Neural progenitor cell (in vitro differentiated cells): ENCODE measurements at regions not wholly inside any gene's neighbourhood (a gene's known extent, or its start where the extent isn't known, plus 50 kb on each side); places are given as distances from the start of the nearest gene placed in this dataset.
"Not testable (repeated sequence)": the region's sequence is repeated elsewhere in the genome, so short reads cannot be mapped to it uniquely, and the experiment has no call there.

ENCODE experiments used
- DNase-seq: peaks from one replicate; pipeline ENCODE4 v3.0.0-alpha.2; 2016; ENCODE audit warnings: low spot score
- H2AFZ ChIP-seq: fragments of 200-600 bp; sonication (generic); replicated peaks from 2 replicates; pipeline ENCODE4 v1.6.1; 2016; ENCODE audit warnings: antibody characterized with exemption
- H3F3A ChIP-seq: fragments of 200-600 bp; sonication (generic); 2 replicates; pipeline ENCODE4 v1.6.1; 2016; ENCODE audit warnings: antibody characterized with exemption, low read depth
- H3K27ac ChIP-seq: fragments of 200-600 bp; sonication (generic); 2 replicates; pipeline ENCODE4 v1.5.1; 2016; ENCODE audit warnings: mild to moderate bottlenecking
- H3K27me3 ChIP-seq: fragments of 200-600 bp; sonication (generic); 2 replicates; pipeline ENCODE4 v1.6.1; 2016; ENCODE audit warnings: mild to moderate bottlenecking, moderate library complexity
- H3K36me3 ChIP-seq: fragments of 200-600 bp; sonication (generic); 2 replicates; pipeline ENCODE4 v1.5.1; 2016
- H3K4me1 ChIP-seq: fragments of 200-600 bp; sonication (generic); 2 replicates; pipeline ENCODE4 v1.6.1; 2016; ENCODE audit warnings: mixed run types
- H3K4me2 ChIP-seq: fragments of 200-600 bp; sonication (generic); 2 replicates; pipeline ENCODE4 v1.6.1; 2016
- H3K4me3 ChIP-seq: fragments of 200-600 bp; sonication (generic); 2 replicates; pipeline ENCODE4 v1.5.1; 2016
- H3K79me2 ChIP-seq: fragments of 200-600 bp; sonication (generic); 2 replicates; pipeline ENCODE4 v1.6.1; 2016; ENCODE audit warnings: low read depth
- H3K9ac ChIP-seq: fragments of 200-600 bp; sonication (generic); 2 replicates; pipeline ENCODE4 v1.6.1; 2016
- H3K9me3 ChIP-seq: fragments of 200-600 bp; sonication (generic); 2 replicates; pipeline ENCODE4 v1.5.1; 2016; ENCODE audit warnings: low read depth
- H4K20me1 ChIP-seq: fragments of 200-600 bp; sonication (generic); 2 replicates; pipeline ENCODE4 v1.6.1; 2016; ENCODE audit warnings: low read depth
- H3K27ac Mint-ChIP-seq: 3 replicates; pipeline ENCODE4 v1.8.0; 2021; ENCODE audit warnings: mixed read lengths
- H3K27me3 Mint-ChIP-seq: 2 replicates; pipeline ENCODE4 v1.8.0; 2022; ENCODE audit warnings: low read depth, mild to moderate bottlenecking, inconsistent platforms, moderate library complexity, mixed read lengths; ENCODE audit not compliant: insufficient read depth
- H3K36me3 Mint-ChIP-seq: 3 replicates; pipeline ENCODE4 v1.8.0; 2021; ENCODE audit warnings: mixed read lengths
- H3K4me1 Mint-ChIP-seq: 3 replicates; pipeline ENCODE4 v1.8.0; 2021; ENCODE audit warnings: mixed read lengths
- H3K4me3 Mint-ChIP-seq: 3 replicates; pipeline ENCODE4 v1.8.0; 2021; ENCODE audit warnings: mild to moderate bottlenecking, moderate library complexity, mixed read lengths
- H3K9me3 Mint-ChIP-seq: 3 replicates; pipeline ENCODE4 v1.8.0; 2020; ENCODE audit warnings: mixed read lengths
- CTCF ChIP-seq: fragments of 200-600 bp; sonication (generic); IDR thresholded peaks from 2 replicates; pipeline ENCODE4 v1.5.1; 2017; ENCODE audit warnings: antibody characterized with exemption, mild to moderate bottlenecking
- EZH2 ChIP-seq: fragments of 200-600 bp; sonication (generic); IDR thresholded peaks from 2 replicates; pipeline ENCODE4 v1.6.1; 2017; ENCODE audit warnings: antibody characterized with exemption, mild to moderate bottlenecking, moderate library complexity
- EZH2phosphoT487 ChIP-seq: fragments of 200-600 bp; sonication (generic); IDR thresholded peaks from 2 replicates; pipeline ENCODE4 v1.6.1; 2017; ENCODE audit warnings: antibody characterized with exemption

DNA sequence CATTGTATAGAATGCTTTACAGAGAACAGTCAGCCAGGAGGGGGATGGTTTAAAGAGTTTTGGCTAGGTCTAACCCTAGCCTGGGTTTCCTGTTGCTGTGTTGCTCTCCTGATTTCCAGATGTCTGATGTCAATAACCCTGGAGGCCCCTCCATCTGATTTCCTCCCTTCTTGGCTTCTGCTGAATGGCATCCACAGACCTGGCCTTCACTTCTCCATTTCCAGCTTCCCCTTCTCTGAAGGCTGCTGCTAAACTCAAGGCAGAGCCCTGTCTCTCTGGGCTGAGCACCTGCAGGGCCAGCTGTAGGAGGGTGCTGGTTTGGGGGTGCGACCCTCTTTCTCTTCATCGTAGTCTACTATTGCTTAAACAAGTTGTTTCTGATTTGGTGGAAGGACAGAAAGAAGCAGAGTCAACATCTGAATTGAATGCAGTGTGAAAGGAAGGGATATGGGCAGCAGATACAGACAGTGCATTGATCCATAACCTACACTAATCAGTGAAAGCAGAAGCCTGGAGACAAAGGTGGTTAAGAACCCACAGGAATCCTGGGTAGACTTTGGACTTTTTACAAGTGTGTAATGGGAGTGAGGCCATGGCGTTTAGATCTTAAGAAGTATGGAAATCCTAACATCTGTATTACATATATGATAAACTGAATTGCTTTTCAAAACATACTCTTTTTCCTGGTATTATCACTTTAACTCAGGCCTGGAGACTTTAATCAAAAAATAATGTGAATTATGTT, 153.6 kb downstream of the HRH4 start:
- no peak overlapping the region for H3K4me2 ChIP-seq
- TF ChIP-seq EZH2 (no peak), EZH2phosphoT487 (no peak), CTCF (no peak)
- Mint-ChIP-seq H3K4me3 (no peak overlapping the region), H3K27ac (no peak overlapping the region), H3K9me3 (peaks cover 5% of the 10 kb centered on the region), H3K36me3 (no peaks in the 10 kb centered on the region), H3K4me1 (peaks cover 9% of the 10 kb centered on the region), H3K27me3 (peaks cover 8% of the 10 kb centered on the region)
- no peak overlapping the region for H3K9ac ChIP-seq
- no peak overlapping the region for H3K27ac ChIP-seq
- no peak overlapping the region for H2AFZ ChIP-seq
- H3F3A ChIP-seq = peaks cover 3% of the 10 kb centered on the region
- no peaks in the 10 kb centered on the region for H3K9me3 ChIP-seq
- H3K36me3 ChIP-seq = no peaks in the 10 kb centered on the region
- H3K79me2 ChIP-seq = no peaks in the 10 kb centered on the region
- no peaks in the 10 kb centered on the region for H4K20me1 ChIP-seq
- H3K4me3 ChIP-seq = no peak overlapping the region
- no peak for DNase-seq
- H3K27me3 ChIP-seq = no peaks in the 10 kb centered on the region
- H3K4me1 ChIP-seq = peaks cover 11% of the 10 kb centered on the region

DNA sequence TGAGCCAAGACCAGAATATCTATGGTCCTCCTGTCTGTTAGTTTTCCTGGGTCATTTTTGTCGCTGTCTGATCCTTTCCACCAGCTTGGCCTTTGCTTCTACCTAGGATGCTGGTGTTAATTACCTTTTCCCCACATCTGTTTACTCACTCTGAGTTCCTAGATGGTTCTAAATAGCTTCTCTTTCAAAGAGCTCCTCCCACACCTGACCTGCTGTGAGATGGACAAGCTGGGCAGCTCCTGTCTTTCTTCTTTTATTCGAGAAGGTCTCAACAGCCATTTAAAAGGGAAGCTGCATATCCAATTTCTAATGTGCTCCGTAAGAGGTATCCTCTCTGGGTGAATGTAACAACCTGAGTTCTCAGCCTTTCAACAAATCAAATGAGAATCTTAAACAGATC, 156.2 kb downstream of the HRH4 start:
- Histone ChIP-seq H3K79me2 (no peaks in the 10 kb centered on the region), H3K4me1 (peaks cover 11% of the 10 kb centered on the region), H3K27me3 (no peaks in the 10 kb centered on the region), H3K4me3 (no peak overlapping the region), H3K9me3 (no peaks in the 10 kb centered on the region), H3K9ac (no peak overlapping the region), H3K27ac (no peak overlapping the region), H2AFZ (no peak overlapping the region), H3K4me2 (peak overlapping the region; percentile 52), H3K36me3 (no peaks in the 10 kb centered on the region), H4K20me1 (no peaks in the 10 kb centered on the region), H3F3A (peaks cover 3% of the 10 kb centered on the region)
- TF ChIP-seq EZH2phosphoT487 (no peak), EZH2 (no peak)
- Mint-ChIP-seq H3K4me3 (no peak overlapping the region), H3K27ac (no peak overlapping the region), H3K4me1 (peaks cover 6% of the 10 kb centered on the region), H3K36me3 (no peaks in the 10 kb centered on the region), H3K9me3 (peaks cover 5% of the 10 kb centered on the region), H3K27me3 (peaks cover 4% of the 10 kb centered on the region)
- no peak for DNase-seq

- H3K27ac ChIP-seq, H3K79me2 ChIP-seq, H3F3A ChIP-seq, H3K36me3 ChIP-seq, H3K4me3 ChIP-seq, H4K20me1 ChIP-seq, H3K4me2 ChIP-seq, H3K4me1 ChIP-seq, DNase-seq, H3K9me3 ChIP-seq, H2AFZ ChIP-seq, H3K4me1 Mint-ChIP-seq, H3K27ac Mint-ChIP-seq, H3K27me3 Mint-ChIP-seq, H3K4me3 Mint-ChIP-seq, H3K36me3 Mint-ChIP-seq, H3K27me3 ChIP-seq, H3K9ac ChIP-seq, H3K9me3 Mint-ChIP-seq: not testable (repeated sequence)
These were observed 164.0 kb downstream of the HRH4 start for GRCh38 chr18:24624421-24624820.

- Mint-ChIP-seq H3K27ac (no peak overlapping the region), H3K27me3 (peaks cover 2% of the 10 kb centered on the region), H3K36me3 (no peaks in the 10 kb centered on the region), H3K4me1 (peaks cover 8% of the 10 kb centered on the region), H3K4me3 (no peak overlapping the region), H3K9me3 (peaks cover 6% of the 10 kb centered on the region)
- no peak overlapping the region for H3K9ac ChIP-seq
- H3K36me3 ChIP-seq = no peaks in the 10 kb centered on the region
- no peaks in the 10 kb centered on the region for H3K9me3 ChIP-seq
- H3K4me1 ChIP-seq = peaks cover 16% of the 10 kb centered on the region
- H3F3A ChIP-seq = no peaks in the 10 kb centered on the region
- H3K4me2 ChIP-seq = no peak overlapping the region
- no peak overlapping the region for H3K27ac ChIP-seq
- no peak for TF ChIP-seq EZH2phosphoT487
- TF ChIP-seq CTCF = no peak
- TF ChIP-seq EZH2 = no peak
- DNase-seq = no peak
- H2AFZ ChIP-seq = no peak overlapping the region
- H3K27me3 ChIP-seq = no peaks in the 10 kb centered on the region
- H3K4me3 ChIP-seq = no peak overlapping the region
- H4K20me1 ChIP-seq = no peaks in the 10 kb centered on the region
- H3K79me2 ChIP-seq = no peaks in the 10 kb centered on the region
These were observed 167.3 kb downstream of the HRH4 start for GRCh38 chr18:24627644-24628315.
